Peyer's patch (tissue), 4 donors: ENCODE measurements at regions not wholly inside any gene's neighbourhood (a gene's known extent, or its start where the extent isn't known, plus 50 kb on each side); places are given as distances from the start of the nearest gene placed in this dataset.

ENCODE experiments used
- DNase-seq, 3 donors: peaks; one replicate each; pipeline ENCODE4 v3.0.0-alpha.2; 2017 to 2019
- H3K27ac ChIP-seq, 4 donors: fragments of 200-600 bp; sonication (generic); one replicate each; pipeline ENCODE4 v1.5.1; 2016 to 2019
- H3K27me3 ChIP-seq, 2 donors: fragments of 200-600 bp; sonication (generic); one replicate each; pipeline ENCODE4 v1.5.1; 2019
- H3K36me3 ChIP-seq, 3 donors: fragments of 200-600 bp; sonication (generic); one replicate each; pipeline ENCODE4 v1.5.1; 2016 to 2019
- H3K4me1 ChIP-seq, 4 donors: fragments of 200-600 bp; sonication (generic); one replicate each; pipeline ENCODE4 v1.5.1; 2016 to 2019
- H3K4me3 ChIP-seq, 4 donors: fragments of 200-600 bp; sonication (generic); 1 replicate in 3 of 4; 2 replicates in 1 of 4; pipeline ENCODE4 v1.5.1; 2016 to 2019; ENCODE audit warnings: mild to moderate bottlenecking in 1 of 4
- H3K9me3 ChIP-seq, 4 donors: fragments of 200-600 bp; sonication (generic); one replicate each; pipeline ENCODE4 v1.5.1; 2016 to 2019; ENCODE audit warnings: mild to moderate bottlenecking in 1 of 4
- CTCF ChIP-seq, 6 experiments: fragments of 450-650 bp in 4 of 6; fragments of 200-600 bp in 2 of 6; sonication (generic) in 1 of 6; IDR thresholded peaks; one replicate each; pipeline ENCODE4 v1.5.1; 2017 to 2019; ENCODE audit warnings: antibody characterized with exemption in 6 of 6, mild to moderate bottlenecking in 3 of 6, moderate library complexity in 1 of 6
- POLR2A ChIP-seq, 2 donors: fragments of 450-650 bp; IDR thresholded peaks; one replicate each; pipeline ENCODE4 v1.5.1; 2017; ENCODE audit warnings: antibody characterized with exemption in 2 of 2, mild to moderate bottlenecking in 2 of 2, moderate library complexity in 2 of 2

GRCh38 chr6:157741321-157741947, 81.6 kb upstream of the SNX9 start:
- no peaks in the 10 kb centered on the region for H3K27me3 ChIP-seq
- no peak overlapping the region for H3K4me3 ChIP-seq
- H3K27ac ChIP-seq: no peak overlapping the region
- no peaks in the 10 kb centered on the region for H3K36me3 ChIP-seq
- no peaks in the 10 kb centered on the region for H3K4me1 ChIP-seq
- DNase-seq: no peak
- no peaks in the 10 kb centered on the region for H3K9me3 ChIP-seq
- TF ChIP-seq POLR2A (IDR thresholded peaks at IDR 0.05) (no peak), CTCF (IDR thresholded peaks at IDR 0.05) (no peak)

GRCh38 chr6:157741948-157742556, 81.0 kb upstream of the SNX9 start:
- Histone ChIP-seq H3K36me3 (no peaks in the 10 kb centered on the region), H3K4me3 (no peak overlapping the region), H3K9me3 (no peaks in the 10 kb centered on the region), H3K27me3 (no peaks in the 10 kb centered on the region), H3K27ac (peak overlapping the region in 1 of 4 donors; percentile 5), H3K4me1 (no peaks in the 10 kb centered on the region)
- no peak for DNase-seq
- no peak for TF ChIP-seq POLR2A (IDR thresholded peaks at IDR 0.05)
- TF ChIP-seq CTCF (IDR thresholded peaks at IDR 0.05): no peak

GRCh38 chr6:157744102-157744601, 78.9 kb upstream of the SNX9 start:
- H3K27me3 ChIP-seq: no peaks in the 10 kb centered on the region
- no peaks in the 10 kb centered on the region for H3K4me1 ChIP-seq
- no peaks in the 10 kb centered on the region for H3K9me3 ChIP-seq
- no peak for DNase-seq
- H3K36me3 ChIP-seq: no peaks in the 10 kb centered on the region
- no peak overlapping the region for H3K27ac ChIP-seq
- TF ChIP-seq POLR2A (IDR thresholded peaks at IDR 0.05): no peak
- TF ChIP-seq CTCF (IDR thresholded peaks at IDR 0.05): no peak
- no peak overlapping the region for H3K4me3 ChIP-seq

- TF ChIP-seq CTCF (IDR thresholded peaks at IDR 0.05) (no peak), POLR2A (IDR thresholded peaks at IDR 0.05) (no peak)
- H3K4me1 ChIP-seq: no peaks in the 10 kb centered on the region
- no peaks in the 10 kb centered on the region for H3K36me3 ChIP-seq
- no peak overlapping the region for H3K4me3 ChIP-seq
- no peak overlapping the region for H3K27ac ChIP-seq
- no peaks in the 10 kb centered on the region for H3K9me3 ChIP-seq
- DNase-seq: no peak
- no peaks in the 10 kb centered on the region for H3K27me3 ChIP-seq
Observed at GRCh38 chr6:157746897-157747296, 76.1 kb upstream of the SNX9 start.

- TF ChIP-seq POLR2A (IDR thresholded peaks at IDR 0.05) (no peak), CTCF (IDR thresholded peaks at IDR 0.05) (no peak)
- DNase-seq: no peak
Observed at GRCh38 chr6:157747370-157747769, 75.7 kb upstream of the SNX9 start.

More at GRCh38 chr6:157747370-157747769, 75.7 kb upstream of the SNX9 start:
- no peaks in the 10 kb centered on the region for H3K27me3 ChIP-seq
- H3K4me1 ChIP-seq: no peaks in the 10 kb centered on the region
- no peak overlapping the region for H3K4me3 ChIP-seq
- H3K27ac ChIP-seq: no peak overlapping the region
- no peaks in the 10 kb centered on the region for H3K36me3 ChIP-seq
- H3K9me3 ChIP-seq: no peaks in the 10 kb centered on the region
